IgD-negative memory B cell (primary cell): ENCODE measurements at regions not wholly inside any gene's neighbourhood (a gene's known extent, or its start where the extent isn't known, plus 50 kb on each side); places are given as distances from the start of the nearest gene placed in this dataset.

Source experiments
- H3K27ac Mint-ChIP-seq, 3 donors: one replicate each; pipeline ENCODE4 v1.8.0; 2020 to 2022; ENCODE audit warnings: mild to moderate bottlenecking in 3 of 3, mixed read lengths in 3 of 3, moderate library complexity in 1 of 3
- H3K27me3 Mint-ChIP-seq: one replicate; pipeline ENCODE4 v1.8.0; 2021; ENCODE audit warnings: mixed read lengths
- H3K36me3 Mint-ChIP-seq: one replicate; pipeline ENCODE4 v1.8.0; 2020; ENCODE audit warnings: mild to moderate bottlenecking, mixed read lengths
- H3K4me1 Mint-ChIP-seq, 3 donors: one replicate each; pipeline ENCODE4 v1.8.0; 2020 to 2022; ENCODE audit warnings: mixed read lengths in 3 of 3, mild to moderate bottlenecking in 1 of 3
- H3K4me3 Mint-ChIP-seq, 4 donors: one replicate each; pipeline ENCODE4 v1.8.0; 2020 to 2022; ENCODE audit warnings: mild to moderate bottlenecking in 4 of 4, mixed read lengths in 4 of 4, moderate library complexity in 3 of 4
- H3K9me3 Mint-ChIP-seq, 3 donors: one replicate each; pipeline ENCODE4 v1.8.0; 2020 to 2021; ENCODE audit warnings: mixed read lengths in 3 of 3, mild to moderate bottlenecking in 1 of 3

DNA sequence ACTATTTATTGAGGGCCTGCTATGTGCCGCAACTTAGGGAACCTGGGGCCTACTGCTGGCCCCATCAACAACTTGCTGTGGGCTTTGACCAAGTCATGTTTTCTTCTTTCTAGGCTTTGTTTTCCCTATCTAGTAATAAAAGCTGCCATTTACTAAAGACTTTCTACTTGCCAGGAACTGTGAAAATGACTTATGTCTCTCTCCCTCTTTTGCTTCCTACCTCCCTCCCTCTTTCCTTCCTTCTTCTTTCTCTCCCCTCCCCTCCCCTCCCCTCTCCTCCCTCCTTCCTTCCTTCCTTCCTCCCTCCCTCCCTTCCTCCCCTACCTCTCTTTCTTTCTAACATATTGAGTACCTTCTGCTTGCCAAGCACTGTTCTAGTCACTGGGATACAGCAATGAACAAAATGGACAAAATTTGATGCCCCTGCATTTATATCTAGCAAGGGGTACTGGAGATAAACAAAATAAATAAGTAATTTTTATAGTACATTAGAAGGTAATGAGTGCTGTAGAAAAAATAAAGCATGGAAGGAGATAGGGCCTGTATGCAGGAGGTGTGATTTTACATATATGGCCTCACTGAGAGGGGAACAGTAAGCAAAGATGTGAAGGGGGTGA is 170.3 kb upstream of the USP24 start:
- Mint-ChIP-seq H3K27me3 (no peaks in the 10 kb centered on the region), H3K4me3 (no peak overlapping the region), H3K27ac (peak overlapping the region in 1 of 3 donors; percentile 51), H3K4me1 (no peaks in the 10 kb centered on the region), H3K36me3 (no peaks in the 10 kb centered on the region), H3K9me3 (peaks cover 0 to 5% (median 0%) of the 10 kb centered on the region in 3 donors)

DNA sequence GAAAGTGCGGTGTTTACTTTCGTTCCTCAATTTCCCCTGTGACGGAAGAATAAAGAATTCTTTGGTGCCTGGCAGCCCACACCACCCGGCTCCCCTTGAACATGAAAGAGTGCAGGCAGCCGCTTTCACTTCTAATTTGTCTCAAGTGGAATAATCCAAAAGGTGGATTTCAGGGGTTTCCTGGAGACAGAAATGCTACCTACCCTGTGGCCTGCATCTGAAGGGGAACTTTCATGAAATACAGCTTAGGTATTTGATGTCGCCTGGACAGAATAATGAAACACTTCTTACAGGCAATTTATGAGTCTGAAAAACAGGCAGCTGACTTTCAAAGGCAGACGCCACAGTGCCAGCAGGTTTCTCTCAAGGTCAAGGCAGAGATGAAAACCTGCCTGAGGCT is 169.5 kb upstream of the USP24 start:
- H3K36me3 Mint-ChIP-seq = no peaks in the 10 kb centered on the region
- peak overlapping the region in 1 of 3 donors; percentile 51 for H3K27ac Mint-ChIP-seq

DNA sequence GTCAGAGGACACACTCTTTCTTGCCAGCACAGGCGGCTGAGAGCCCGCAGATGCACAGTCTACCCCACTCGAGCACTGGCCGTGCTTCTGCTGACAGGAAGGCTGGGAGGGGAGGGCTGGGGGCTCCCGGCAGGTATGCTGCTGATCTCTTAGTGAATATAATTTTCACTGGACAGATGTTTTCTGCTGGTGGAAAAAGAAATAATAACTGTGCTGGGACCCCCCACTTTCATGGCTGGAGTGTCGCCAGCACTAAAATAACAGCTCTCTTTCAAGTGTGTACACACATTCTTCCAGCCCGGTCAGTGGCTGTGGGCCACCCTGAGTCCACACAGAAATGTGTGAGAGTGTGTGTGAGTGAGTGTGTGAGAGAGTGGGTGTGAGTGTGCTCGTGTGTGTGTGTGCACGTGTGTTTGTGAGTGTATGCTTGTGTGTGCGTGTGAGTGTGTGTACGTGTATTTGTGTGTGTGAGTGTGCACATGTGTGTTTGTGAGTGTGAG is 167.7 kb upstream of the USP24 start:
- Mint-ChIP-seq H3K36me3 (no peaks in the 10 kb centered on the region), H3K9me3 (no peaks in the 10 kb centered on the region), H3K4me3 (no peak overlapping the region), H3K27ac (no peak overlapping the region), H3K27me3 (no peaks in the 10 kb centered on the region), H3K4me1 (no peaks in the 10 kb centered on the region)

More for the DNA sequence above, 169.5 kb upstream of the USP24 start:
- no peaks in the 10 kb centered on the region for H3K9me3 Mint-ChIP-seq
- H3K4me3 Mint-ChIP-seq = no peak overlapping the region
- H3K27me3 Mint-ChIP-seq = no peaks in the 10 kb centered on the region
- no peaks in the 10 kb centered on the region for H3K4me1 Mint-ChIP-seq

DNA sequence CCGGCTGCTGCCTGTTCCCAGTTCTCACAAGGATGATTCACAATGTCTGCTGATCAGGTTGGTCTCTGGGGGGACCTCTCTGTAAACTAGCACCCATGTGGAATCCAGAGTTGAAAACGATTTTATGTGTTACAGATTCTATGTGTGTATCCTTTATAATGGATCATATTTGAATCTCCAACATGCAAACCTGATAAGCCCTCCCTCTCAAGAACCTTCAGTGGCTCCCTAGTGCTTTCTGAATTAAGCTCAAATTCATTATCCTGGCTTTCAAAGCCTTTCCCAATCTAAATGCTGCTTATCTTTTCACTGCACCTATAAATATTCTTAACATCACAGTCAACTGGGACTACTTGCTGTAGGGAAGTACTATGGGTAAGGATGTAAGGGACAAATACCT is 166.8 kb upstream of the USP24 start:
- H3K27me3 Mint-ChIP-seq = no peaks in the 10 kb centered on the region
- H3K4me3 Mint-ChIP-seq = no peak overlapping the region
- H3K9me3 Mint-ChIP-seq = no peaks in the 10 kb centered on the region
- H3K27ac Mint-ChIP-seq = no peak overlapping the region
- no peaks in the 10 kb centered on the region for H3K36me3 Mint-ChIP-seq
- no peaks in the 10 kb centered on the region for H3K4me1 Mint-ChIP-seq

DNA sequence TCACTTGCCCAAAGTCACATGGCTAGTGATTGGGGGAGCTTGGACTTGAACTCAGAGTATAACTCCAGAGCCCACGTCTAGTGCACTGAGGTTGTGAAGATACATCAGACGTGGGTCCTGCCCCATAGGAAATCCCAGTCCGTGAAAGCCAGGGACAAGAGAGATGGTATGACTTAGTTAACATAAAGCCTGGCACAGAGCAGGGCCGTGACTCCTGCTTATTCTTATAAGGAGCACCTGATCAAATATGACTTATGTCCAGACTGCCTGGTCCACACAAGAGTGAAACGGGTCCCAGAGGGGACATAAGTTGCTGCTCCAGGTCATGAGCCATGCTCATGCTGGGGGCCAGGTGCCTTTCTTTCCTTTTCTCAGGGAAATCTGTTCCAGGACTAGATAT is 166.3 kb upstream of the USP24 start:
- no peaks in the 10 kb centered on the region for H3K36me3 Mint-ChIP-seq
- H3K9me3 Mint-ChIP-seq = no peaks in the 10 kb centered on the region
- H3K4me1 Mint-ChIP-seq = no peaks in the 10 kb centered on the region
- H3K4me3 Mint-ChIP-seq = no peak overlapping the region
- H3K27ac Mint-ChIP-seq = no peak overlapping the region
- no peaks in the 10 kb centered on the region for H3K27me3 Mint-ChIP-seq

DNA sequence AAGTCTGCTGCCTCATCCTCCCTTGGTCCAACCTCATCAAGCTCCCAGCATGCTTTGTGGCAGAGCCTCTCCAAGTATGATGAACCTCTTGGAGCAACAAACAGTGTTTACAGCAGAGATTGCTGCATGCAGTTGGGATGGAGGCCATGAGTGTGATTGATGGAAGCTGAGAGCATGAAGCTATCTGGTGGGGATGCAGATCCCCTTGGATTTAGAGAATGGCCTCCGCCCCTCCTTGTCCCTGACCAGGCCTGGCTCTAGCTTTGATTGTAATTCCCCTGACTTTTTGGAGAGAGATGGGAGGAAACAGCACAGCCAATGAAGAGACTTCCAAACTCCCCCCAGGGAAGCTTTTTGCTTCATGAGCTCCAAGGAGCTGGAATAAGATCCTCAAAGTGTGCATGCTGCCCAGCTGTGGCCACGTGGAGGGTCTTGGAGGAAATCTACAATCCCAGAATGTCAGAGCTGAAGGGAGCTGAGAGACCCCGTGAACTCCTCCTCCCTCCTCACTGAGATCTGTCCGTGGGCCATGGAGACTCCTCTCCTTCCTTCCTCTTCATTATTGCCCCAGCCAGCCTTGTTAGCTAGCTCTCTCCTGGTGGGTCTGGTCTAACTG is 165.3 kb upstream of the USP24 start:
- no peak overlapping the region for H3K4me3 Mint-ChIP-seq
- H3K4me1 Mint-ChIP-seq = no peaks in the 10 kb centered on the region
- no peaks in the 10 kb centered on the region for H3K36me3 Mint-ChIP-seq
- H3K9me3 Mint-ChIP-seq = no peaks in the 10 kb centered on the region
- no peaks in the 10 kb centered on the region for H3K27me3 Mint-ChIP-seq
- H3K27ac Mint-ChIP-seq = no peak overlapping the region

DNA sequence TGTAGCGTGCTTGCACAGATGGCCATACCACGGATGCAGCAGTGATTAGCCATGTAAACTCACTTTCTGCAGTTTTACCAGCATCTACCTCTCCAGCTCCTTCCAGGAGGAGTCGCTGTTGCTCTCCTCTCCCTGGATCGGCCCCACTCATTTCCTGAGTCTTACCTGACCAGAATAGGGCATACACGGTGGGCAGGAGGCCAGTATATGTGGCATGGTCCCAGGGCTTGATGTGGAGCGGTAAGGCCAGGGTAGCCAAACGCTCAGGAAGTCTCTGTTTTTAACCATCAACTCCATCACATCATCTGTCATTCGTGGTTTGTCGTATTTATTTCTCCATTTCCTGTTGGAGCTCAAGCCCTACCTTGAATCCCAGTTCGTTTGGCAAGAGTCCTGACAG is 163.4 kb upstream of the USP24 start:
- no peaks in the 10 kb centered on the region for H3K9me3 Mint-ChIP-seq
- H3K27ac Mint-ChIP-seq = no peak overlapping the region
- no peak overlapping the region for H3K4me3 Mint-ChIP-seq
- H3K27me3 Mint-ChIP-seq = no peaks in the 10 kb centered on the region
- H3K4me1 Mint-ChIP-seq = no peaks in the 10 kb centered on the region
- H3K36me3 Mint-ChIP-seq = no peaks in the 10 kb centered on the region

DNA sequence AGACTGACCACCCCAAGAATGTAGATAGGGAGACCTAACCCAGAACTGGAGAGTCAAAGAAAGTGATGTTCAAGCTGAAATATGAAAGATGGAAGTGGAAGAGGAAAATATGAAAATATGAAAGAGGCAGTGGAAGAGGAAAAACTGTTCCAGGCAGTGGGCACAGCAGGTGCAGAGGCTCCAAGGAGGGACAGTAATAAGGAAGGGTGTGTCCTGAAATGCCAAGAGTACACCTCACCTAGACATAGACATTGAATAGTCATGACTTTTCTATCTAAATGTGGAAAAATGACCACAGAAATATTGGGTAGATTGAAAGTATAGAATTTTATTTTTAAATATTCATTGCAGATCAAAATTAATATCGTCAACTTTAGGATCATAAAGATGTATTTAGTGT is 161.7 kb upstream of the USP24 start:
- H3K9me3 Mint-ChIP-seq = no peaks in the 10 kb centered on the region
- no peaks in the 10 kb centered on the region for H3K4me1 Mint-ChIP-seq
- H3K27me3 Mint-ChIP-seq = no peaks in the 10 kb centered on the region
- no peaks in the 10 kb centered on the region for H3K36me3 Mint-ChIP-seq
- H3K4me3 Mint-ChIP-seq = no peak overlapping the region
- H3K27ac Mint-ChIP-seq = no peak overlapping the region

DNA sequence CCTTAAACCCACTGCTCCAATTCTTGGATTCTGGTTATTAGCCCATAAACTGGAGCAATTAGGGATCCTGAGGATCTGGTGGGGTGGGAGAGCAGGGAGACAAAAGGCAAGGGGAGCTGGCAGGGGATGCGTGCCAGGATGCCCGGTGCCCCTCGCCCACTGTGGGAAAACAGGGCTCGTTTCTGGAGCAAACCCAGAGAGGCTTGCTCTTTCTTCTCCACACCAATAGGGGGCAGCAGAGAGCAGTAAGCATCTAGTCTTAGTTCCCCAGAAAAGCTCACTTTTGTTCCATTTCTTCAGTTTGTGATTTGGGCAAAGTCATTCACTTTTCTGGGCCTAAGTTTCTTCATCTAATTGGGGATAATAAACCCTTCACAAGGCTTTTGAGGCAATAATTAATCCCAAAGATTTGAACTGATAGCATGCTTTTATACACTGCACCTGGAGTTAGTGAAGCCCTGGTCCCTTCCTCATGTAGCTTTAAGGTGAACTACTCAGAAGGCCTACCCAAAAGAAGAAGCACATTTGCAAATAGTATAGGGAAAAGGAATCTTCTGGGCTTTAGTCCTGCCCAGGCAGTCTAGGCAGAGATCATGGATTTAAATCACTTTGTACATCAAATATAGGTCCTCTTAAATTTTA is 160.6 kb upstream of the USP24 start:
- Mint-ChIP-seq H3K4me3 (no peak overlapping the region), H3K27ac (no peak overlapping the region), H3K36me3 (no peaks in the 10 kb centered on the region), H3K9me3 (no peaks in the 10 kb centered on the region), H3K27me3 (no peaks in the 10 kb centered on the region), H3K4me1 (no peaks in the 10 kb centered on the region)

DNA sequence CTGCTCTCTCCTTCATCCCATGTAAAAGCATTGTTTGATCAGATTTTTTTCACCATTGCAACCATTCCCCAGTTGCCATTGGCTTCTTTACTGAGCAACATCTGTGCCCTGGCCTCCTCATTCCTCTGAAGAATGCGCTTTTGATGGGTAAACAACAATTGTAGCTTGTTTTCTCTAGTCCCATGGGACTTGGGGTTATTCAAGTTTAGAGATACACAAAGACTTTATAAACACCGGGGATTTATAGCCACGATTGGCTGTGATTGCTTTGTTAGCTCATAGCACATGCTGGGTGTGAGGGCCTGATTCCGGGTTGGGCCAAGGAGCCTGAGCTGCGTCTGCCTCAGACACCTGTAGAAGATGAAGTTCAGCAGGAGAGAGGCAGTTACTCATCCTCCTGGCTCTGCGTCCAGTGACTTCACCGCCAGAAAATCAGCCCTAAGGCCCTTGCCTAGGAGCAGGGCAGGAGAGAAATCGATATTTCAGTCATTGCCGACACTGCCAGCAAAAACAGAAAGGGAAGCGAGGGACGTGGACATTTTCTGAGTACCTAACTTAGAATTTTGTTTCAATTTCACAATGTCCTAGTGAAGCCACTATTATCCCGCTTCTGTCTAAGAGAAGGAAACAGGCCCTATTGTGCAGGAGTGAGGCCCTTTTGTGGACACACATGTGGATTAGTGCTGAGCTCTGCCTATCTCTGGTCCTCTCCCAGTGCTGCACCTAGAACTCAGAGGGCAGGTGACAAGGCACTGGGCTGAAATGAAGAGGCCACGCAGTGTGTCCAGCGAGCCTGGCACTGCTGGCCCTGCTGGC is 159.8 kb upstream of the USP24 start:
- no peak overlapping the region for H3K27ac Mint-ChIP-seq

DNA sequence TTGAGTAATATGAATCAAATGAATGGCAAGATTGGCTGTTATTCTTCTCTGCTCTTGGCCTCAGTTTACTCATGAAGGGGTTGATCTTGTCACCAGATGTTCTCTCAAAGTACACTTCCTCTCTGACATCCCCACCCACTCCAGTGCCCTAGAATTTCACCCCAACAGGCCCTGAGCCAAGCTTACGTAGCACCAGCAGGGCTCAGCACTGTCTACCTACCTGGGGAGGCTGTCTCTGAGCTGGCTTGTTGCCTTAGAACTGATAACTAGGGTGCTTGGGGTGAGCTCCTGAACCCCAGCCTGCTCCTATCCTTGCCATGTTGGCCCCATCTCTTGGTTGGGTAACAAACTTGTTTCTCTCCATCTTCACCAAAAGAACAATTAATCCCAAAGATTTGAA is 159.1 kb upstream of the USP24 start:
- no peaks in the 10 kb centered on the region for H3K4me1 Mint-ChIP-seq
- no peaks in the 10 kb centered on the region for H3K36me3 Mint-ChIP-seq
- peaks cover 3% of the 10 kb centered on the region for H3K27me3 Mint-ChIP-seq
- no peaks in the 10 kb centered on the region for H3K9me3 Mint-ChIP-seq
- no peak overlapping the region for H3K4me3 Mint-ChIP-seq
- no peak overlapping the region for H3K27ac Mint-ChIP-seq

More for the DNA sequence above, 159.8 kb upstream of the USP24 start:
- H3K27me3 Mint-ChIP-seq = peaks cover 3% of the 10 kb centered on the region
- no peaks in the 10 kb centered on the region for H3K9me3 Mint-ChIP-seq
- H3K4me3 Mint-ChIP-seq = no peak overlapping the region
- no peaks in the 10 kb centered on the region for H3K4me1 Mint-ChIP-seq
- H3K36me3 Mint-ChIP-seq = no peaks in the 10 kb centered on the region

DNA sequence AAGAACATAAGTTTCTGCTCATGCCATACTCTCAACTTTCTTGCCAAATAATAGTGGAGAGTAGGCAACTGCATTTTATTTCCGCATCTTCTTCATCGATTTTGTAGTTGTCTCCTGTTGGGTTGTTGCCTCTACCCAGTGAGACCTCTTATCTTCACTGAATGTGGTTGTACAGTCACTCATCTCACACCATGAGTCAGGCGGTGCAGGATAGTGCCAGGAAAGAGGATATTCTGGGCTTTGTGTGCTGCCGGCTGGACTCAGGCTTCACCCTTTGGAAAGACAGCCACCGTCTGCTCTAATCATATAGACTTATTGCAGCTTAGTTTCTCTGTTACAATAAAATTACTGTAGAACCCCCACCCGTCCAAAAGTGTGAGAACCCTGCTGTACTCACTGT is 154.3 kb upstream of the USP24 start:
- Mint-ChIP-seq H3K27me3 (peaks cover 5% of the 10 kb centered on the region), H3K4me3 (no peak overlapping the region)

DNA sequence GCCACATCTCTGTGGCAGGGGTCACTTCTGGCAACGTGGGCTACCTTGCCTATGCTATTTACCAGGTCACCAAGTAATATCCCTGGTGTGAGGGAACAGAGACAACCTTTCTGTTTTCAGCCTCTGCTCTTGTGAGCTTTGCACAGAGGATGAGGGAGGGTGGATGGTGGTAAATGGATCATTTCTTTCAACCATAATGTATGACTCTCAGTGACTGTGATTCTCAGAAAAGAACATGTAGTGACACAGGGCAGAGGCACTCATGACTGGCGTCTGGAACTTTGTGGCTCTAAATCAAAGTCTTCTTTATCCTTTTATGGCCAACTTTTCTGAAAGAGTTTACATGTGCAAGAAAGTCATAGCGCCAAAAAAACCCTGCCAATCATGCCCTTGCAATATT is 153.5 kb upstream of the USP24 start:
- Mint-ChIP-seq H3K36me3 (no peaks in the 10 kb centered on the region), H3K27me3 (peaks cover 5% of the 10 kb centered on the region), H3K9me3 (peaks cover 0 to 6% (median 3%) of the 10 kb centered on the region in 3 donors), H3K4me3 (no peak overlapping the region), H3K27ac (no peak overlapping the region), H3K4me1 (no peaks in the 10 kb centered on the region)

More for the DNA sequence above, 154.3 kb upstream of the USP24 start:
- Mint-ChIP-seq H3K9me3 (peaks cover 0 to 6% (median 3%) of the 10 kb centered on the region in 3 donors), H3K27ac (no peak overlapping the region), H3K4me1 (no peaks in the 10 kb centered on the region), H3K36me3 (no peaks in the 10 kb centered on the region)

DNA sequence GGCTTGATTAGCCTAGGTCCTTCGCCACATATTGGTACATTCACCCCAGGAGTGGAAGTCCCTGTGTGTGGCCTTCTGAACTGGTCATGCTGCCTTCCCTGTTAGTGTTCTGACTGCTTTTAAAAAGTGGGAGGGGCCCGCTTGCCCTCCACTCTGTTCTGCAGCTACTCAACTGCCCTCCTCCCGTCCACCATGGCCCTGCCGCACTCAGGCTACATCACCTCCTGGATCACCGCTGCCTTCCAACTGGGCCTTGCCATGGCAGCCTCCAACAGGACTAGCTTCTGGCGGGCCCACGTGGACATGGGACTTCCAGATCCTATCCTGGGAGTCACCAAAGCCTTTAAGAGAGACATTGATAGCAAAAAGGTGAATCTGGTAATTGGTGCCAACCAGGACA is 152.1 kb upstream of the USP24 start:
- Mint-ChIP-seq H3K9me3 (peaks cover 0 to 6% (median 3%) of the 10 kb centered on the region in 3 donors), H3K27me3 (peaks cover 5% of the 10 kb centered on the region), H3K27ac (no peak overlapping the region), H3K36me3 (no peaks in the 10 kb centered on the region), H3K4me3 (no peak overlapping the region), H3K4me1 (no peaks in the 10 kb centered on the region)

DNA sequence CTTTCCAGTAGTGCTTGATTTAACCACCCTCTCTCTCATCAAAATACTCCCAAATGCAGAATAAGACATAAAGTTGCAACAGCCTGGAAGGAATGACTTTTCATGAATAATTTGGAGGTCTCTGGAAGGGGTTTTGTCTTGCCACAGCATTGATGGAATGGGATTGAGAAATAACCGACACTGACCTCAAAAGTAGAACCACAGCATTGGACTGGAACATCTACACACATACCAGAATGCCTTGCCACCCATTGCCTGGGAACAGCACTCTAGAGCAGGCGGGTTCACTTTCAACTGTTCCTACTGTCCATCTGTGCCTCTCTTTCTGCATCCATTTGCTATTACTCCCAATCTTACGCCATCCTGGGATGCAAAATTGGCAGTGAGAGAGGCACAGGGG is 149.1 kb upstream of the USP24 start:
- Mint-ChIP-seq H3K27me3 (peaks cover 6% of the 10 kb centered on the region), H3K36me3 (no peaks in the 10 kb centered on the region), H3K4me1 (no peaks in the 10 kb centered on the region), H3K27ac (no peak overlapping the region), H3K4me3 (peak overlapping the region in 1 of 4 donors; percentile 4), H3K9me3 (peaks cover 0 to 6% (median 3%) of the 10 kb centered on the region in 3 donors)
